ENCODE measurements at regions not wholly inside any gene's neighbourhood (a gene's known extent, or its start where the extent isn't known, plus 50 kb on each side); places are given as distances from the start of the nearest gene placed in this dataset.
A peak's percentile ranks its signal among the peaks of the same experiment; 100 is the strongest.

- peak; percentile 39 for DNase-seq (ENCODE audit: low read depth)
Observed at GRCh38 chr16:80300876-80301275, 239.9 kb upstream of the DYNLRB2 start.

GRCh38 chr16:80300456-80300855, 240.3 kb upstream of the DYNLRB2 start:
- DNase-seq (ENCODE audit: low read depth), result no peak

GRCh38 chr16:80299416-80299815, 241.4 kb upstream of the DYNLRB2 start:
- peak; percentile 22 for DNase-seq (ENCODE audit: low read depth)

GRCh38 chr16:80298676-80299075, 242.1 kb upstream of the DYNLRB2 start:
- DNase-seq (ENCODE audit: low read depth), result no peak

- DNase-seq (ENCODE audit: low read depth), result no peak
Observed at GRCh38 chr16:80296034-80296433, 244.8 kb upstream of the DYNLRB2 start.

GRCh38 chr16:80294172-80294571, 246.6 kb upstream of the DYNLRB2 start:
- no peak for DNase-seq (ENCODE audit: low read depth)

GRCh38 chr16:80288616-80289015, 252.2 kb upstream of the DYNLRB2 start:
- DNase-seq (ENCODE audit: low read depth), result no peak

GRCh38 chr16:80287674-80288073, 253.1 kb upstream of the DYNLRB2 start:
- DNase-seq (ENCODE audit: low read depth), result no peak

GRCh38 chr16:80285104-80285503, 255.7 kb upstream of the DYNLRB2 start:
- DNase-seq (ENCODE audit: low read depth), result peak; percentile 19

GRCh38 chr16:80283466-80284392, 257.1 kb upstream of the DYNLRB2 start:
- peak; percentile 62 for DNase-seq (ENCODE audit: low read depth)

GRCh38 chr16:80280557-80280956, 260.2 kb upstream of the DYNLRB2 start:
- no peak for DNase-seq (ENCODE audit: low read depth)

- DNase-seq (ENCODE audit: low read depth), result no peak
Observed at GRCh38 chr16:80279656-80280055, 261.1 kb upstream of the DYNLRB2 start.

- DNase-seq (ENCODE audit: low read depth), result no peak
Observed at GRCh38 chr16:80277182-80277581, 263.6 kb upstream of the DYNLRB2 start.

- DNase-seq (ENCODE audit: low read depth), result peak; percentile 87
Observed at GRCh38 chr16:80274576-80275191, 266.1 kb upstream of the DYNLRB2 start.

GRCh38 chr16:80273635-80274538, 266.9 kb upstream of the DYNLRB2 start:
- DNase-seq (ENCODE audit: low read depth), result peak; percentile 85

GRCh38 chr16:80265624-80266306, 275.0 kb upstream of the DYNLRB2 start:
- no peak for DNase-seq (ENCODE audit: low read depth)

- no peak for DNase-seq (ENCODE audit: low read depth)
Observed at GRCh38 chr16:80263848-80264694, 276.7 kb upstream of the DYNLRB2 start.

- DNase-seq (ENCODE audit: low read depth), result no peak
Observed at GRCh38 chr16:80263181-80263823, 277.5 kb upstream of the DYNLRB2 start.

- no peak for DNase-seq (ENCODE audit: low read depth)
Observed at GRCh38 chr16:80260906-80261311, 279.9 kb upstream of the DYNLRB2 start.

GRCh38 chr16:80259290-80259805, 281.4 kb upstream of the DYNLRB2 start:
- no peak for DNase-seq (ENCODE audit: low read depth)

Data from fibroblast of gingiva (primary cell).